ENCODE measurements at regions not wholly inside any gene's neighbourhood (a gene's known extent, or its start where the extent isn't known, plus 50 kb on each side); places are given as distances from the start of the nearest gene placed in this dataset.

DNA sequence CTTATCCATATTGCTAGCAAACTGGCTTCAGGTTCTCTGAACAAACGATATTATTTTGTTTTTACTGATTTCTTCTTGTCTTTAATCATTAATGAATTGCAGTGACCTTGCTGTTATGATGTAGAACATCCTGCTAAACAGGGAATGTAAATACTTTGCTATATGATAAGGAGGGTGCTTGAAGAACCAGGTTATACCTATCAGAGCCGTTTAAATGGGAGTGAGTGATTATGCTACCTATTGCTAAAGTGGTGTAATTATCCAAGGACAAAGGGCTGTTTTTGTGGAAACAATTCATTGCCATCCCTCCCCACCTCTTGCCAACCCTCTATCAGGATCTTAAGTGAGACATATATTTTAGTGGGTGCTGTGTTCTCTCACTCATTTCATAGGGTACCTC lies 788.9 kb downstream of the RPA4 start:
- no peak for TF ChIP-seq CTCF (IDR thresholded peaks at IDR 0.05)
- no peak for TF ChIP-seq POLR2A (IDR thresholded peaks at IDR 0.05)
